OCI-LY7 (cell line): ENCODE measurements at regions not wholly inside any gene's neighbourhood (a gene's known extent, or its start where the extent isn't known, plus 50 kb on each side); places are given as distances from the start of the nearest gene placed in this dataset.

Experiments
- CTCF ChIP-seq: fragments of 200-600 bp; sonication (generic); conservative IDR thresholded peaks from 2 replicates; pipeline ENCODE4 v1.5.1; 2014; ENCODE audit warnings: mild to moderate bottlenecking, antibody characterized with exemption, low read length, moderate library complexity, mixed read lengths
- EZH2phosphoT487 ChIP-seq: fragments of 200-600 bp; sonication (generic); IDR thresholded peaks from 2 replicates; pipeline ENCODE4 v1.6.1; 2018; ENCODE audit warnings: low read depth, borderline replicate concordance, mild to moderate bottlenecking, mixed run types, antibody characterized with exemption, low read length, moderate library complexity, mixed read lengths

GRCh38 chr12:105832021-105832420, 306.7 kb downstream of the NUAK1 start:
- no peak for TF ChIP-seq CTCF
- TF ChIP-seq EZH2phosphoT487, result no peak
